H9 (cell line): ENCODE measurements at regions not wholly inside any gene's neighbourhood (a gene's known extent, or its start where the extent isn't known, plus 50 kb on each side); places are given as distances from the start of the nearest gene placed in this dataset.

Experiments used
- DNase-seq: peaks from one replicate; pipeline ENCODE4 v3.0.0-alpha.2; 2017
- H2AFZ ChIP-seq: one replicate; pipeline ENCODE4 v1.6.1; 2013; ENCODE audit warnings: mild to moderate bottlenecking, low read length, control low read depth, moderate library complexity
- H2AK5ac ChIP-seq: 2 replicates; pipeline ENCODE4 v1.6.1; 2013; ENCODE audit warnings: low read length, control low read depth, mixed read lengths; ENCODE audit not compliant: insufficient read length
- H2BK120ac ChIP-seq: one replicate; pipeline ENCODE4 v1.6.1; 2013; ENCODE audit warnings: low read depth, mild to moderate bottlenecking, low read length, control low read depth, inconsistent platforms; ENCODE audit not compliant: poor library complexity, severe bottlenecking
- H2BK12ac ChIP-seq: 2 replicates; pipeline ENCODE4 v1.6.1; 2013; ENCODE audit warnings: low read length, control low read depth, mixed read lengths, low read depth; ENCODE audit not compliant: insufficient read length
- H2BK15ac ChIP-seq: 2 replicates; pipeline ENCODE4 v1.6.1; 2013; ENCODE audit warnings: low read depth, low read length, control low read depth
- H2BK20ac ChIP-seq: one replicate; pipeline ENCODE4 v1.6.1; 2013; ENCODE audit warnings: low read depth, mild to moderate bottlenecking, low read length, control low read depth, inconsistent platforms; ENCODE audit not compliant: poor library complexity, severe bottlenecking
- H2BK5ac ChIP-seq: 2 replicates; pipeline ENCODE4 v1.6.1; 2013; ENCODE audit warnings: low read length, control low read depth, mixed read lengths; ENCODE audit not compliant: insufficient read length
- H3K14ac ChIP-seq: 2 replicates; pipeline ENCODE4 v1.6.1; 2013; ENCODE audit warnings: low read length, control low read depth; ENCODE audit not compliant: insufficient read depth
- H3K18ac ChIP-seq: 2 replicates; pipeline ENCODE4 v1.6.1; 2013; ENCODE audit warnings: low read depth, mild to moderate bottlenecking, mixed read lengths, low read length, control low read depth; ENCODE audit not compliant: insufficient read length
- H3K23ac ChIP-seq: 2 replicates; pipeline ENCODE4 v1.6.1; 2013; ENCODE audit warnings: low read length, control low read depth, mixed read lengths, low read depth; ENCODE audit not compliant: insufficient read length
- H3K23me2 ChIP-seq: 2 replicates; pipeline ENCODE4 v1.6.1; 2013; ENCODE audit warnings: low read depth, mild to moderate bottlenecking, mixed read lengths, low read length, control low read depth; ENCODE audit not compliant: insufficient read length, poor library complexity, severe bottlenecking
- H3K27ac ChIP-seq: 2 replicates; pipeline ENCODE4 v1.5.1; 2013; ENCODE audit warnings: low read length, control low read depth, mixed read lengths, low read depth; ENCODE audit not compliant: insufficient read length
- H3K27me3 ChIP-seq: 2 replicates; pipeline ENCODE4 v1.6.1; 2013; ENCODE audit warnings: low read length, control low read depth, inconsistent platforms; ENCODE audit not compliant: insufficient read depth
- H3K4ac ChIP-seq: 2 replicates; pipeline ENCODE4 v1.6.1; 2013; ENCODE audit warnings: low read depth, mild to moderate bottlenecking, control low read depth, inconsistent platforms, low read length, moderate library complexity
- H3K4me1 ChIP-seq: 2 replicates; pipeline ENCODE4 v1.6.1; 2013; ENCODE audit warnings: low read length, control low read depth, inconsistent platforms; ENCODE audit not compliant: insufficient read depth
- H3K4me2 ChIP-seq: 2 replicates; pipeline ENCODE4 v1.6.1; 2013; ENCODE audit warnings: low read length, control low read depth, mixed read lengths; ENCODE audit not compliant: insufficient read length, insufficient read depth
- H3K56ac ChIP-seq: 2 replicates; pipeline ENCODE4 v1.6.1; 2013; ENCODE audit warnings: low read depth, mild to moderate bottlenecking, mixed read lengths, low read length, control low read depth; ENCODE audit not compliant: insufficient read length
- H3K79me1 ChIP-seq: 2 replicates; pipeline ENCODE4 v1.6.1; 2013; ENCODE audit warnings: low read depth, mild to moderate bottlenecking, moderate library complexity, low read length, control low read depth, inconsistent platforms; ENCODE audit not compliant: insufficient read depth, poor library complexity, severe bottlenecking
- H3K79me2 ChIP-seq: 2 replicates; pipeline ENCODE4 v1.6.1; 2013; ENCODE audit warnings: low read length, control low read depth, inconsistent platforms; ENCODE audit not compliant: insufficient read depth
- H3K9ac ChIP-seq: 2 replicates; pipeline ENCODE4 v1.6.1; 2013; ENCODE audit warnings: low read length, control low read depth, mixed read lengths; ENCODE audit not compliant: insufficient read length; ENCODE audit errors: extremely low read depth
- H3K9me3 ChIP-seq: one replicate; pipeline ENCODE4 v1.6.1; 2013; ENCODE audit warnings: low read depth, low read length, inconsistent platforms; ENCODE audit not compliant: control insufficient read depth
- H3T11ph ChIP-seq: one replicate; pipeline ENCODE4 v1.6.1; 2013; ENCODE audit warnings: mild to moderate bottlenecking, low read length, control low read depth, inconsistent platforms
- H4K20me1 ChIP-seq: one replicate; pipeline ENCODE4 v1.6.1; 2013; ENCODE audit not compliant: control insufficient read depth, insufficient read length, insufficient read depth
- H4K5ac ChIP-seq: 2 replicates; pipeline ENCODE4 v1.6.1; 2013; ENCODE audit warnings: low read depth, mild to moderate bottlenecking, mixed read lengths, low read length, control low read depth; ENCODE audit not compliant: insufficient read length
- H4K8ac ChIP-seq: replicated peaks from 2 replicates; pipeline ENCODE4 v1.6.1; 2013; ENCODE audit warnings: low read length, control low read depth, mixed read lengths, low read depth; ENCODE audit not compliant: insufficient read length
- H4K91ac ChIP-seq: 2 replicates; pipeline ENCODE4 v1.6.1; 2013; ENCODE audit warnings: low read depth, mild to moderate bottlenecking, moderate library complexity, mixed read lengths, low read length, control low read depth; ENCODE audit not compliant: insufficient read length
- H3K27ac Mint-ChIP-seq, 3 experiments: 2 replicates in 2 of 3; 3 replicates in 1 of 3; pipeline ENCODE4 v1.8.0; 2020 to 2021; ENCODE audit warnings: mixed read lengths in 3 of 3, mild to moderate bottlenecking in 1 of 3, moderate library complexity in 1 of 3
- H3K27me3 Mint-ChIP-seq: 2 replicates; pipeline ENCODE4 v1.8.0; 2021; ENCODE audit warnings: low read depth, mild to moderate bottlenecking, moderate library complexity, mixed read lengths
- H3K36me3 Mint-ChIP-seq, 3 experiments: 2 replicates in 2 of 3; 3 replicates in 1 of 3; pipeline ENCODE4 v1.8.0; 2020 to 2021; ENCODE audit warnings: low read depth in 3 of 3, mixed read lengths in 3 of 3; ENCODE audit not compliant: insufficient read depth in 1 of 3
- H3K4me1 Mint-ChIP-seq, 2 experiments: 2 replicates each; pipeline ENCODE4 v1.8.0; 2020; ENCODE audit warnings: mixed read lengths in 2 of 2
- H3K4me3 Mint-ChIP-seq, 2 experiments: 2 replicates in 1 of 2; 3 replicates in 1 of 2; pipeline ENCODE4 v1.8.0; 2020 to 2021; ENCODE audit warnings: mild to moderate bottlenecking in 2 of 2, mixed read lengths in 2 of 2, moderate library complexity in 1 of 2
- H3K9me3 Mint-ChIP-seq, 2 experiments: 2 replicates in 1 of 2; 3 replicates in 1 of 2; pipeline ENCODE4 v1.8.0; 2020; ENCODE audit warnings: mild to moderate bottlenecking in 2 of 2, mixed read lengths in 2 of 2, moderate library complexity in 1 of 2
- WGBS: extraction: QIAGEN DNeasy Blood & Tissue Kit; methylation state at CpG from one replicate; pipeline ENCODE4 v1.1.7; 2013; ENCODE audit warnings: missing lambda C conversion rate, low lambda C conversion rate, mixed read lengths; ENCODE audit not compliant: insufficient read length; ENCODE audit errors: extremely low coverage; 5-methylcytosine and 5-hydroxymethylcytosine counted together
- TF ChIP-seq, protein P1 (sequence below): fragments of 200-600 bp; sonication (generic); conservative IDR thresholded peaks from 3 replicates; pipeline ENCODE4 v1.8.0; 2021; ENCODE audit warnings: antibody characterized with exemption, mild to moderate bottlenecking

GRCh38 chr14:101216366-101217079 is 313.0 kb upstream of the RTL1 start:
- Histone ChIP-seq H4K5ac (no peak overlapping the region), H3K27me3 (no peaks in the 10 kb centered on the region), H2BK15ac (no peak overlapping the region), H3K4me1 (no peaks in the 10 kb centered on the region), H3K9ac (no peak overlapping the region), H4K91ac (no peak overlapping the region), H2BK12ac (no peak overlapping the region), H3K56ac (no peak overlapping the region), H2BK5ac (no peak overlapping the region), H2BK20ac (no peak overlapping the region), H2AK5ac (no peak overlapping the region), H3K14ac (no peak overlapping the region), H3K4ac (no peak overlapping the region), H4K8ac (no peak overlapping the region), H3K79me1 (no peaks in the 10 kb centered on the region), H3K23ac (no peak overlapping the region), H3K23me2 (no peaks in the 10 kb centered on the region), H4K20me1 (no peaks in the 10 kb centered on the region), H3K18ac (no peak overlapping the region), H2BK120ac (no peak overlapping the region), H3K27ac (no peak overlapping the region), H3K4me2 (no peak overlapping the region), H3T11ph (no peak overlapping the region), H2AFZ (no peak overlapping the region), H3K9me3 (no peaks in the 10 kb centered on the region), H3K79me2 (no peaks in the 10 kb centered on the region)
- Mint-ChIP-seq H3K36me3 (peaks cover 0 to 3% (median 2%) of the 10 kb centered on the region in 3 experiments; a peak in 4 of 7 replicates), H3K4me1 (peaks cover 8 to 10% of the 10 kb centered on the region in 2 experiments), H3K27ac (no peak overlapping the region), H3K4me3 (no peak overlapping the region; a peak in 1 of 5 replicates), H3K9me3 (peaks cover 3 to 7% of the 10 kb centered on the region in 2 experiments), H3K27me3 (peaks cover 30% of the 10 kb centered on the region)
- DNase-seq = no peak
- no CpG with 5 or more reads among the region's 9 CpGs for WGBS
- TF ChIP-seq, protein P1, sequence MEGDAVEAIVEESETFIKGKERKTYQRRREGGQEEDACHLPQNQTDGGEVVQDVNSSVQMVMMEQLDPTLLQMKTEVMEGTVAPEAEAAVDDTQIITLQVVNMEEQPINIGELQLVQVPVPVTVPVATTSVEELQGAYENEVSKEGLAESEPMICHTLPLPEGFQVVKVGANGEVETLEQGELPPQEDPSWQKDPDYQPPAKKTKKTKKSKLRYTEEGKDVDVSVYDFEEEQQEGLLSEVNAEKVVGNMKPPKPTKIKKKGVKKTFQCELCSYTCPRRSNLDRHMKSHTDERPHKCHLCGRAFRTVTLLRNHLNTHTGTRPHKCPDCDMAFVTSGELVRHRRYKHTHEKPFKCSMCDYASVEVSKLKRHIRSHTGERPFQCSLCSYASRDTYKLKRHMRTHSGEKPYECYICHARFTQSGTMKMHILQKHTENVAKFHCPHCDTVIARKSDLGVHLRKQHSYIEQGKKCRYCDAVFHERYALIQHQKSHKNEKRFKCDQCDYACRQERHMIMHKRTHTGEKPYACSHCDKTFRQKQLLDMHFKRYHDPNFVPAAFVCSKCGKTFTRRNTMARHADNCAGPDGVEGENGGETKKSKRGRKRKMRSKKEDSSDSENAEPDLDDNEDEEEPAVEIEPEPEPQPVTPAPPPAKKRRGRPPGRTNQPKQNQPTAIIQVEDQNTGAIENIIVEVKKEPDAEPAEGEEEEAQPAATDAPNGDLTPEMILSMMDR = no peak
